ENCODE measurements at regions not wholly inside any gene's neighbourhood (a gene's known extent, or its start where the extent isn't known, plus 50 kb on each side); places are given as distances from the start of the nearest gene placed in this dataset.
"Not testable (repeated sequence)": the region's sequence is repeated elsewhere in the genome, so short reads cannot be mapped to it uniquely, and the experiment has no call there.

- no peak overlapping the region for H3K27ac Mint-ChIP-seq (ENCODE audit: unreplicated experiment)
- no peak overlapping the region for H3K4me3 Mint-ChIP-seq (ENCODE audit: unreplicated experiment)
- no peak for TF ChIP-seq CTCF (IDR thresholded peaks at IDR 0.05; ENCODE audit: partially characterized antibody, unreplicated experiment)
- H3K9me3 Mint-ChIP-seq (ENCODE audit: unreplicated experiment): no peaks in the 10 kb centered on the region
- DNase-seq: no peak
- H3K27me3 Mint-ChIP-seq (ENCODE audit: unreplicated experiment): no peaks in the 10 kb centered on the region
- no peaks in the 10 kb centered on the region for H3K36me3 Mint-ChIP-seq (ENCODE audit: unreplicated experiment)
- H3K4me1 Mint-ChIP-seq (ENCODE audit: low read depth, unreplicated experiment): no peaks in the 10 kb centered on the region
Measured at GRCh38 chr6:97347111-97347510, 64.1 kb upstream of the MMS22L start.

GRCh38 chr6:97361286-97361685 lies 78.3 kb upstream of the MMS22L start:
- Mint-ChIP-seq H3K27me3 (ENCODE audit: unreplicated experiment) (no peaks in the 10 kb centered on the region), H3K9me3 (ENCODE audit: unreplicated experiment) (no peaks in the 10 kb centered on the region), H3K36me3 (ENCODE audit: unreplicated experiment) (no peaks in the 10 kb centered on the region), H3K4me3 (ENCODE audit: unreplicated experiment) (no peak overlapping the region), H3K4me1 (ENCODE audit: low read depth, unreplicated experiment) (no peaks in the 10 kb centered on the region), H3K27ac (ENCODE audit: unreplicated experiment) (no peak overlapping the region)
- TF ChIP-seq CTCF (IDR thresholded peaks at IDR 0.05; ENCODE audit: partially characterized antibody, unreplicated experiment): no peak
- DNase-seq: no peak

GRCh38 chr6:97364327-97364726 lies 81.3 kb upstream of the MMS22L start:
- Mint-ChIP-seq H3K27me3 (ENCODE audit: unreplicated experiment) (no peaks in the 10 kb centered on the region), H3K4me1 (ENCODE audit: low read depth, unreplicated experiment) (no peaks in the 10 kb centered on the region), H3K9me3 (ENCODE audit: unreplicated experiment) (no peaks in the 10 kb centered on the region), H3K27ac (ENCODE audit: unreplicated experiment) (no peak overlapping the region), H3K4me3 (ENCODE audit: unreplicated experiment) (no peak overlapping the region), H3K36me3 (ENCODE audit: unreplicated experiment) (no peaks in the 10 kb centered on the region)
- no peak for DNase-seq
- no peak for TF ChIP-seq CTCF (IDR thresholded peaks at IDR 0.05; ENCODE audit: partially characterized antibody, unreplicated experiment)

- H3K27me3 Mint-ChIP-seq (ENCODE audit: unreplicated experiment); DNase-seq; H3K27ac Mint-ChIP-seq (ENCODE audit: unreplicated experiment); H3K4me3 Mint-ChIP-seq (ENCODE audit: unreplicated experiment); H3K4me1 Mint-ChIP-seq (ENCODE audit: low read depth, unreplicated experiment); H3K9me3 Mint-ChIP-seq (ENCODE audit: unreplicated experiment); H3K36me3 Mint-ChIP-seq (ENCODE audit: unreplicated experiment): not testable (repeated sequence)
Measured at GRCh38 chr6:97382071-97382470, 99.1 kb upstream of the MMS22L start.

GRCh38 chr6:97392735-97393134 lies 109.7 kb upstream of the MMS22L start:
- H3K27me3 Mint-ChIP-seq (ENCODE audit: unreplicated experiment): no peaks in the 10 kb centered on the region
- H3K9me3 Mint-ChIP-seq (ENCODE audit: unreplicated experiment): no peaks in the 10 kb centered on the region
- H3K36me3 Mint-ChIP-seq (ENCODE audit: unreplicated experiment): no peaks in the 10 kb centered on the region
- no peak overlapping the region for H3K27ac Mint-ChIP-seq (ENCODE audit: unreplicated experiment)
- no peak for TF ChIP-seq CTCF (IDR thresholded peaks at IDR 0.05; ENCODE audit: partially characterized antibody, unreplicated experiment)
- H3K4me1 Mint-ChIP-seq (ENCODE audit: low read depth, unreplicated experiment): peaks cover 3% of the 10 kb centered on the region
- no peak for DNase-seq
- H3K4me3 Mint-ChIP-seq (ENCODE audit: unreplicated experiment): no peak overlapping the region

Data from glutamatergic neuron (in vitro differentiated cells).